ENCODE measurements at regions not wholly inside any gene's neighbourhood (a gene's known extent, or its start where the extent isn't known, plus 50 kb on each side); places are given as distances from the start of the nearest gene placed in this dataset.

DNA sequence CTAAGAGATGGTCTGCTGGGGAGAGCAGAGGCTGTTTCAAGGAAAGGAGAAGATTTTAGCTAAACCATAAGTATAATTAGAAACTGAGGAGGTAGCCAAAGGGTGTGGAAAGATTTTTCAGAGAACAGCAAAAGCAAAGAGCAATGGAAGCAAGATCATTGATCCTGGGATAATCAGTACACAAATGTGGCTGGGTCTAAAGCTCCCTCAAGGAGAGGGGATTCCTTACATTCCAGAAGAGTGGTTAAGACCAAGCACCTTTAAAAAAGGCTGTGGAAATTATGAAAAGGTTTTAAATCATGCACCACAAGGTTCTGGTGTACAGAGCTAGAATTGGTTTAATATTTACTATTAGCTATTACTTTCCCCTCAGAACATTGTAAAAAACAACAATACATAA is 246.0 kb upstream of the UBE2E3 start:
- no peak for DNase-seq

DNA sequence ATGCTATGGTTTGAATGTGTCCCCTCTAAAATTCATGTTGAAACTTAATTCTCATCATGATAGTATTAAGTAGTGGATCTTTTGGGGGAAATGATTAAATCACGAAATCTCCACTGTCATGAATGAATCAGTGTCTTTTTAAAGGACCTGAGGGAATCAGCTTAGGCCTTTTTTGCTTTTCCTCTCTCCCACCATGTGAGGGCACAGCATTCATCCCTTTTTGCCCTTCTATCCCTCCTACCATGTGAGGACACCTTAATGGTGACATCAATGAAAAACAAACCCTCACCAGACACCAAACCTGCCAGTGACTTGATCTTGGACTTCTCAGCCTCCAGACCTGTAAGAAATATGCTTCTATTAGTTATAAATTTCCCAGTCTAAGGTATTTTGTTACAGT is 247.1 kb upstream of the UBE2E3 start:
- no peak for DNase-seq

DNA sequence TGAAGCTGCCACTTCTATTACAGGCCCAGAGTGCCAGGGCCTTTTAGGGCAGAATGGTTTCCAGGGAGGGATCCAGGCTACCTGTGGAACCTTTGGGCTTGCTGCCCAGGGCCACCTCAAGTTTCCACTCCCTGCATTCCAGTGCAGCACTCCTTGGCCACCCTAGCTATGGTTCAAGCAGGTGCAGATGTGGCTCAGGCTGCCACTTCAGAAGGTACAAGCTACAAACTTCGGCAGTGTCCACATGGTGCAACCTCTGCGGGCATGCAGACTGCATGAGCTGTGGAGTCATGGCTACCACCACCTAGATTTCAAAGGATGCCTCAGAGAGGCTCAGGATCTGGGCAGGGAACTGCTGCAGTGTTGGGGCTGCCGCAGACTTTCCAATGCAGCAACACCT is 248.1 kb upstream of the UBE2E3 start:
- DNase-seq: no peak

DNA sequence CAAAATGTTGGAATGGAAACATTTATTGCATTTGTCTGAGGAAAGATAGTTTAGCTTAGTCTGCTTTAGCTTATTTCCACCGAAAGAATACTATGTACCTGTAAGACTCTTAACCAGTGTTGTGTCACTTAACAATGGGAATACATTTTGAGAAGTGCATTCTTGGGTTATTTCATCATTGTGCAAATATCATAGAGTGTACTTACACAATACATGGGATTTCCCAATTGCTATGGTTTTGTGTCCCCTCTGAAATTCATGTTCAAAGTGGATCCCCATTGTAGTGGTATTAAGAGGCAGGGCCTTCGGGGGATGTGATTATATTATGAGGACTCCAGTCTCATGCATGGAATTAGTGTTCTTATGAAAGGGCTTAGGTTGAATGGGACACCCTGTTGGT is 249.4 kb upstream of the UBE2E3 start:
- no peak for DNase-seq

DNA sequence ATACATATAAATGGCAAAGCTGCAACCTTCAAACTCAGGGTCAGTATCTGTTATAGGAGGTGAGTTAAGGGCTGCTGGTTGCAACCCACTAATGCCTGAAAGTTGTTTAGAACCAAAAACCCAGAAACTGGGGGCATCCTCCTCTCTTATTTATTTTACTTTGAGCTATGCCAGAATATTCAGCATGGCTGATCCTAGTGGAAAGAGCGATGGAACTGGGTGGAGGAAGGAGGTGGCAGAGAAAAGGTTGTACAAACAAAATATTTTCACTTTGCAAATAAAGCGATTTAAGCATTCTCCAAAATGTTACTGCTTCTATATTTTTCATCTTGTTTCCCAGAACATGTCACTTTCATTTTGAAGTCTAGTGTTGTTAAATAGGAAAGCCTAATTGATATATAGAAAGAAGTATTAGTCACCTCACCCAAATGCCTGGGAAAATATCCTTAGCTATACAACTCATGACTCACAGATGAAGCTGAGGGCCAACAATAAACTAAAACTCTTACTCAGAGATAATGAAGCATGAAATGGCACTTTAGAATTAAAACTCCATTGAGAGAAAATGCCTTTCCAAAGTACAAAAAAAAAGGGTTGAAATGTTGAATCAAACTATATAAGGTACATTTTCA is 251.4 kb upstream of the UBE2E3 start:
- DNase-seq: no peak

DNA sequence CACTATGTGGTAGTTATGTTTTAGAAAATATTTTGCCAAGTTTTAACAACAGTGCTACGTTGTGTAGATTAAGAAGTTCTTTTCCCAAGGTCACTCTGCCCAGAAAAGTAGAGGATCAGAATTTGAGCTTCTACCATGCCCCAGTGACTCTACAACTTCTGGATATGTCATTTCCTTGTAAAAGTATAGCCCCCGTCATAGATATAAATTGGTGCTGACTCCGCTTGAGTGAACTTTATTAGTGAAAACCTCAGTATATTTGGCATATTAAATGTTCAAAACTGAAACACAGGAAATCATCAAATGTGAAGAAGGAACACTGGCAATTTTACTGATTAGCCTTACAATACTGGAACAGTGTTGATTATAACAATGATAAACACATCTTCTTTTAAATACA is 256.7 kb upstream of the UBE2E3 start:
- no peak for DNase-seq

DNA sequence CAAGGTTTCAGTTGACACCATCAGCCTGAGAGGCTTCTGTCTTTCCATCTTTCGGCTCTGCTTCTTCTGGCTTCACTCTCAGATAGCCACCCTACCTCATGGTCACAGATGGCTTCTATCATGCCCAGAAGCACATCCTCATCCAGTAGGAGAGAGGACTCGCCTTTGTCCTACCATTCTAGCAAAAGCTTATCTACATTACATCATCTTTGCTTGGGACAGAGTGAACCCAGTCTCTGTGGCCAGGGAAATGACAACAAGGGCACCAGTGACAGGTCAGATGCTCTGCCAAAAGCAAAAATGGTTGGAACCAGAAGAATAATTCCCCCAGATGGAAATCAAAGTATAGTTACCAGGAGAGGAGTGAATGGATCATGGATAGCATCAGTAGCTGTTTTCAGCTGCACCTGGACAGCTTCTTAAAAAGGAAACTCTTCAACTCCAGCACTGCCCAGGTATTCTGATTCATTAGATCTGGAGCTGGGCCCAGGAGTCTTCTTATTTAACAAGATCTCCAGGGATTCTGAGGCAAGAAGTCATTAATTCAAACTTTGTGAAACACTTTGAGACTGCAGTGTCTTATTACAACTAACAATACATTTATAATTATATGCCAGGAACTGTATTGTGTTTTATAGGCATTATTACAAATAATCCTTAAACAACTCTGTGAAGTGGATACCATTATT is 257.7 kb upstream of the UBE2E3 start:
- DNase-seq: no peak

DNA sequence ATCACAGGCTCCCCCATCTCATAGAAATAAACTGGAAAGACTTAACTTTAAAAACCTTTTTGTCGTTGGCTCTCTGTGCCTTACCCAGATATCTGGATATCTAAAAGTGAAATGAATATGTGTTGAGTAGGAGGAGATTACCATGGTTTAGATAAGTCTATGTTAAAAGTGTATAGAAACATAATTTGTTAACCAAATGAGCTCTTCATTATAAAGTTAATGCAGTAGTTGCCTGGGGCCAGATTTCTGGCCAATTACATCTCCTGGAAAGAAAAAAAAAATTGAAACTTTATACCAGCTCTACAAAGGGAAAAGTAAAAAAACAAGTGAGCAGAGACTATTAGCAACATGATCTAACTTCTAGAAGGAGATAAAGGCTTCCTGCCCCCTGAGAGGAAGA is 259.6 kb upstream of the UBE2E3 start:
- no peak for DNase-seq

DNA sequence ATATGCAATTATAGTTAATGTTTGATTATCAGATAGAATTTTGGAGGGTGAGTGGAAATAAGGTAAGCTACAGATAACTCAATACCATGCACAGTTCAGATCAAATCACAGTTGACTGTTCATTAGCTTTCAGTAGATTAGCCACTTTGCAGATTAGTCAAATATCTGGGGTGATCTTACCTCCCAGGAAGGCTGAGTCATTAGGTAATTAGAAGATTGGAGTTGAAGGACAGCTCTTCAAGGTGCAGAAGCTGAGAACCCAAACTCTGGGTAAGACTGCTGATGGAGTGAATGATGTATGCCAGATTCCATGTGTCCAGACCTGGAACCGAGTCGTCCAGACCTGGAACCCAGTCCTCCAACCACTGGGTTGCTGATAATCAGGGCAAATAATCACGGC is 262.8 kb upstream of the UBE2E3 start:
- no peak for DNase-seq

DNA sequence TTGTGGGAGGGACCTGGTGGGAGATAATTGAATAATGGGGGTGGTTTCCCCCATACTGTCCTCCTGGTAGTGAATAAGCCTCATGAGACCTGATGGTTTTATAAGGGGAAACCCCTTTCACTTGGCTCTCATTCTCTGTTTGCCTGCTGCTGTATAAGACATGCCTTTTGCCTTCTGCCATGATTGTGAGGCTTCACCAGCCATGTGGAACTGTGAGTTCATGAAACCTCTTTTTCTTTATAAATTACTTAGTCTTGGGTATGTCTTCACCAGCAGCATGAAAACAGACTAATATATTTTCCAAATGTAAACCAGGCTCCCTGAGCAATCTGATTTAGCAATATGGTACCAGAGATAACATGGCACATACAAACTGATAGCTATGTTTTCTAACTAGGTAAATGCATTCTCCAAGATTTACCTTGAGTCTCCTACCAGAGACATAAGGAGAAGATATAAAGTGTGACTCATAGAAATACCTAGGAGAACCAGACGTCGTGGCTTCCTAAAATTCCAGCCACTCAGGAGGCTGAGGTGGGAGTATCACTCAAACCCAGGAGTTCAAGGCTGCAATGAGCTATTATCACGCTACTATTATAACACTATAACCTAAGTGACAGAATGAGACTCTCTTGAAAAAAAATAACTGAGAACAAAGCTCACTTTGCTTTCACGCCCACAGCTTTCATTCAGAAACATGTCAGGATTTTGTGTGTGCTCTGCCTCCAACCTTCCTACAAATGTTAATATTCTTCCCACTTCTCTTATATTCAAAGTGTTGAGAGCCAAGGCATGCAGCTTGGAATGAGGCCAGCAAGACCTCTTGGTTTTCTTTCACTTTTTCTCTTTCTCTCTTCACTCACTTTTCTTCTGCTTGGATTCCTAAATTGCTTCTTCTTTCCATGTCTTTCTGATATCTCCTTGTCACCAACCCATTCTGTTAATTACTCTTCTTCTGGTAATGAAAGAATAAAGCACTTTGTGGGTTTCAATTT is 263.9 kb upstream of the UBE2E3 start:
- DNase-seq: no peak

DNA sequence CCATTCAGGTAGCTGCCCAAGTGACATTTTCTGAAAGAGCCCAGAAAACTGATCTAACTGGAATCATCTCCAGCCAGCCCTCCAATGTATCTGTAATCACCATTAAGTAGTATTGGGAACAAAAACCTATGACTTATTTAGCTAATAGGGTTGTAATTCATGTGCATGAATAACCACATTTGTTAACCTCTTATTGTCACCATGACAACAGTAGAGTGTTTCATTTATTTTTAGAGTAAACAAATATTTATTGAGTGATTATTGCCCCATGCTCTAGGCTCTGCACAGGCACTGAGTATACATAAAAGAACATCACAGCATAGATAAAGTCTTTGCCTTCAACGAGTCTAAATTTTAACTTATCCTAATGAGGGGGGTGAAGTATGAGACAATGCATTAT is 265.4 kb upstream of the UBE2E3 start:
- DNase-seq: no peak

DNA sequence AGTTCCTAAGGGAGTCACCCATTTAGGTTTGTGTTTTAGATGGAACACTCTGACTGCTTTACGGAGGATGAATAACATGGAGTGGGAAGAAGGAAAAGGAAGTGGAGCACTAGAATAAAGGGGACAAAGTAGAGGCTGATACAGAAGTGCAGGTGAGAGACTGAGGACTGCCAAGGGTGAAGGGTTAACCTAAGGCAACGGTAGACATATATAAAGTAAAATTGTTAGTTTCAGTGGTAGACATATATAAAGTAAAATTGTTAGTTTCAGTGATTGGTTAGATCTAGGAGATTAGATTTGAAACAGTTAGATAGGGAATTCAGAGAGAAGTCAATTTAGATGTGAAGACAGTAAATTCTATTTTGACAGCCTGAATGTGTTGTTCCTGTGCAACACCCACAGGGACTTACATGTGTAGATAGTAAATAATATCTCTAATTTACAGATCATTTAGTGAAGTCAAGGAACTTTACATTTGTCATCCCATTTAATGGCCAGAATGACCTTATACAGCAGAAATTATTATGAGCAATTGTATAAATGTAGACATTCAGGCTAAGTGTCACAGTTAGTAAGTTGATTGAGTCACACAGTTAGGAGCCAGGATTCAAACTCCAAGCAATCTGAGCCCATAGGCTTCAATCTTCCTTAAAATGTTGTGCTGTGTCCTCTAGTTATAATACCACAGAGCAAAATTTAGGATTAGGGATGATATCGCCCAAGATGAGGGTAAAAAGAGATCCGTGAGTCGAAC is 270.8 kb upstream of the UBE2E3 start:
- no peak for DNase-seq

DNA sequence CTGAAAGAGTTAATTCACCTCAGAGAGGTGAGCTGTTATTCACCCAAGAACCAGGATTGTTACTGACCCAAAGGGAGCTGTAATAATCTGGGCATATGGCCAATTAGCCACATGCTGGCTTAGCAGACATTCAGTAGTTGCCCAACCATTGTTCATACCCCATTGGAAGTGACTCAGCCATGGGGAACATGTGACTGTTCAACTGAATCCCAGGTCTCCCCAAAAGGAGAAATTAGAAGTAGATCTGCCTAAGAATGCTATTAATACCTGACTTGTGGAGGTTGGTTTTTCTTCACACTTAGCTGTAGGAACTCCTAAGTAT is 272.6 kb upstream of the UBE2E3 start:
- no peak for DNase-seq

DNA sequence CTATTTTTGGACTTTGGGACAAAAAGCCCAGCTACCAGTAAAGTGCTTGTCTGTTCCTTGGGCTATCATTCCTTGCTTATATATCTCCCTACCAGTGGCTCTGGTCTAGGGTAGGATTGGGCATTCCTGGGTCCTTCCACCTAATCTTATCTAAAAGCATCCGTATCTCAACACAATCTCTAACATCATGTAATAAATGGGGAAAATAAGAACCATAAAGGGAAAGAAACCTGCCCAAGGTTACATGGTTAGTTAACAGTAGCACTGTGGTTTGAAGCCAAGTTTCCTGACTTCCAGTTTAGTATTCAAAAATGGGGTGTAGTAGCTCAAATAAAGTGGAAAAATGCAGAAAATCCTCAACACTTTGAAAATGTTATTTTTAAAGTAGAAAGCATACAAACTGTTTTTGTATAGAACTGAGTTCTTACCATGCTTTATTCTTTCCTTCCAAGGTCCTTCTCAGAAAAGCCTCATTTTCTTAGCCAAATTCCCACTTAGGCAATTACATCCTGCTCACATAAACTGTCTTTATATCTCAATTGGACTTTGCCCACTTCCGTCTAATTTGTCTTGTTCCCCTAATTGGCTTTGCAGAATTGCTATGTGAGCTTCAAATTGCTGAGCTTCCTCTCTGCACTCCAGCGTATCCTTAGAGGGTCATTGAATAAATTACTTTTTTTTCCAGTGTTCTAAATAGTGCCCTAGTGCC is 273.1 kb upstream of the UBE2E3 start:
- no peak for DNase-seq

DNA sequence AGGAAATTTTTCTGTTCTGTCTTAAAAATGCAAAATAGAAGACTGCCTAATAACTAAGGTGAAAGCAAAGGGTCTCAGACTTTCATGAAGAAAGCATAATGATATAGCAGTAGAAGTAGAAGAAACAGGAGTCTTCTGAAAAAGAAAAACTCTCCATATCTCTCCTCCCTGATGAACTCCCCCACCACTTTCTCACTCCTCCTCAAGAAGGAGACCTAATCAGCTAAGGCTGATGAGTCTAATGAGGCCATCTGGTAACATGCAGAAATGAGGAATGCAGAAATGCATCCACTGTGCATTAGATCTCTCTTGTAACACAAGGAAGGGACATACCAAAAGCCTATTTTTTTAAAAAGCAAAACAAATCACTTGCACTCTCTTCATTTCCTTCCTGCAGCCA is 273.7 kb upstream of the UBE2E3 start:
- DNase-seq: no peak

DNA sequence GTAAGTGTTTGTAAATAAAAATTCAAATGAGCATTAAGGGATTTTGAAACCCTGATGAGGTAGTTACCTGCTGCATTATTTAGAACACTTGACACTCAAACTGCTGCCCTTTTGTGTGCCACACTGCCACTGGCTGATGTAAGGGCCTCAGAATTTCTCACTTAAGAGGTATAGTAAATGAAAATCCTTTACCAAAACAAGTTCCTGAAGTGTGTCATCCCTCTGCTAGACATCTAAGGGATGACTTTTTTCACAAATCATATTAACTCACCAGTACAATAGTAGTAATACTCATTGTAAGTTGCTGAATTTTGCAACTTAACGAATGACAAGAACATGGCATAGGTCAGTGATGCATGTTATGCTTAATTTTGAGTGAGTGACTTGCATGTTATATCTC is 274.9 kb upstream of the UBE2E3 start:
- DNase-seq: no peak

DNA sequence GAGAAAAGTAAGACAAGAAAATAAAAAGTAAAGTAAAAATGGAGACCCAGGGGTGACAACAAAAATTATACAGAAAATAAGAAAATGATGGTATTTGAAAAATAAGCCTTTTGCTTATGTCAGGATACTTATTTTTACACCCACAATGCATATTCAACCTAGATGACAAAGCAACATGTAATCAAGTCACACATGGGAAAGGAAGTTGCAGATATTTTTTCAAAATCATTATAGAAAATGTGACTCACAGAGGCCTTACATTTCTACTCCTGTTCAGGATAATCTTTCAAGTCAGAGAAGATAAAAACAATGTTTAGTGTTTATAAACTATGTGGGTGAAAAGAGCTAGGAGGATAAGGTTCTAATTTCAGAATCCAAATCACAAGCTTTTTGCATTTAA is 275.3 kb upstream of the UBE2E3 start:
- no peak for DNase-seq

DNA sequence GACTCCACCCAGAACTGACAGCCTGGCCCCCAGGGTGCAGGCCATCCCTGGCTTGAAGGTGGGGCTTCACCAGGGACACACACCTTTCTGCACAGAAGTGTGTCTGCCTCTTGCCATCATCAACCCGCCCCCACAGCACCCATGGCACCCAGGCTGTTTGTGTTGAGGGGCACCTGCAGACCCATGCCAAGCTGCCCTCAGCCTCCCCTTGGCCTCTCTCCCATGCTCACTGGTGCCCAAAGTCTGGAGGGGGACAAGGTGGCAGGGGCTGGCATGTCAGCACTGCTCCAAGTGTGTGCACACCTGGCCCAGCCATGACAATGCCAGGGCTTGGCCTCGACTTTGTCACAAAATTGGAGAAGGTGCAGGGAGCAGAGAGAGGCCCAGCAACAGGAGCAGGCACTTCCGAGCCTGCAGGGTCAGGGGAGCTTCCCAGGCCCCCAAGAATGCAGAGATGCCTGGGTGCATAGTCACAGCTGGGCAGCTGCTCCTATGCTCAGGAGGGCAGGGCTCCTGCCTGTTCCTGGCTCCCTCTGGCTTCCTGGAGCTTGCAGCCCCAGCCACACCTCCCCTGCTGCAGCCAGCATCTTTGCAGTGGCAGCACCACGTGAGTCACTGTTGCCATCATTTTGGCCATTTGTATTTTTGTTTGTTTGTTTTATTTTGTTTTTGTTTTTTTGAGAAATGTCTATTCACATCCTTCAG is 280.6 kb upstream of the UBE2E3 start:
- DNase-seq: no peak

DNA sequence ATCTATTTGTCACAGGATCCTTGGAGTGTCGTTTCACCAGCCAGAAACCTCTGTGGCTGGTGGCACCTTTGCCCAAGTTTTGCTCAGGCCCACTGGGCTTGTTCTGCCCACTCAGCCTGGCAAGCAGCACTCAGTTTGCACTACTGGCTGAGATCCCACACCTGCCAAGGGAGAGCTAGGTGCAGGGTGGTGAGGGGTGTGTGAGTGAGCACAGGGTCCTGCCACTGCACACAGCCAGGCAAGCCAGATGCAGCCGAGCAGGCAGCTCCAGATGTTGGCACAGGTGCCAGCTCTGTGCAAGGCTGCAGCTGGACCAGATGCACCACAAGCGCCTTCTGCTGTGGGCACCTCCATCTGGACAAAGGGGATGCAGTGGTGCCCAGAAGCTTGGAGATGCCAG is 281.7 kb upstream of the UBE2E3 start:
- no peak for DNase-seq

DNA sequence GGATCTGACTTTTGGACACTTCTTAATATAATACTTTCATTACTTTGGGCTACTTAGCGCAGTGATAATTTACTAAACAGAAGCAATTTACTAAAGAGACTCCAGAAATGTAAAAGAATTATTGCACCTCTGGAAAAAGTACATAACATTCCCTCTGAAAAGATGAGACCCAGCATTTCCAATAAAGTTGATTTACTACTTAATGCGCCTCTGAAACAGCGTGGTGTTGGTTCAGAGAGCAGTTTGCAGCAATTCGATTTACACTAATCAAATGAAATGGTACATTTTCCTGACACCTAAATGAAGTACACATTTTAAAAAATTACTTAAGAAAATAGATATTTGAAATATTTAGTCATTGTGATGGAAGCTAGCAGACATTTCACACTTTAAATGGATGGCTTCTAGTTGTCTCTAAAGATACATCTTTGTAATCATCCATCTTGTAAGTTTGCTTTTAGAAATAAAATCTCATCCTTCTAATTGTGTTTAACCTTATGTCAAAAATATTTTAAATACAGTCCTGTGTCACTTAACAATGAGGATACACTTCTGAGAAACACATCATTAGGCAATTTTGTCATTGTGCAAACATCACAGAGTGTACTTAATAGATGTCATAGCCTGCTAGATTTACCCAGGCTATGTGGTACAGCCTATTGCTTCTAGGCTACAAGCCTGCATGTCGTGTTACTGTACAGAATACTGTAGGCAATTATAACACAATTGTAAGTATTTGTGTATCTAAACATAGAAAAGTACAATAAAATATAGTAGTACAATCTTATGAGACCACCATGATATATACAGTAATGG is 284.6 kb upstream of the UBE2E3 start:
- no peak for DNase-seq
